ENCODE measurements at regions not wholly inside any gene's neighbourhood (a gene's known extent, or its start where the extent isn't known, plus 50 kb on each side); places are given as distances from the start of the nearest gene placed in this dataset.

DNA sequence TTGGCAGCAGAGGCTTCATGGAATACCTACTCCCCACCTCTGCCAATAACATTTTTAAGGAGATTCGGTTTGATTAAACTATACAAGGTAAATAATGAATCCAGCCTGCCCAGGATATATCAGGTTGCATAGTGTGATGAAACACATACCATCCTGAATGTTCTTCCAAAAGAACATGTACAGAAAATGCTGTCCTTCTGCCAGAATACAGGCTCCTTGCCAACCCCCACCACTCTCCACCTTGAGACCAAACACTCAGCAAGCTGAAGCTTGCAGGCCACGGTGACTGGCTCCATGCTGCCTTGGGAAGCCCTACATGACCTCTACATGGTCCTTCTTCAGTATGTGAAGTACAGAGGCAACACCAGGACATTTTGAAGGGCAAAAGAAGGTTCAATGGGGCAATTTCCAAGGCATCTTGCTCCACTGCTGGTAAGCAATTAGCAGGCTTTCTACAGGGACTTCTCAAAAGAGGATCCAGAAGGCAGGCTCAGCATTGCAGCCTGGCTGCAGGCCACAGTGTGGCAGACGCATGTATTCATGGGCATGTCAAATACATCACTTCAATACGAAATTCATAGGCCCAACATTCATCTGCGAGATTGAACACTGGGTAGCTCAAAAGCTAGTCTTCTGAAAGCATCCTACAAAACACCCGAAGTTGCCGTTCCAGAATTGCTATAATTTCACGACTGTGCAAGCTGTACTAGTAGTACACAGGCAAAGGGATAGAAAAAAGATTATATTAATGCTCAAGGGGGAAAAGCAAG lies 62.4 kb upstream of the SERP2 start:
- TF ChIP-seq, protein P1, sequence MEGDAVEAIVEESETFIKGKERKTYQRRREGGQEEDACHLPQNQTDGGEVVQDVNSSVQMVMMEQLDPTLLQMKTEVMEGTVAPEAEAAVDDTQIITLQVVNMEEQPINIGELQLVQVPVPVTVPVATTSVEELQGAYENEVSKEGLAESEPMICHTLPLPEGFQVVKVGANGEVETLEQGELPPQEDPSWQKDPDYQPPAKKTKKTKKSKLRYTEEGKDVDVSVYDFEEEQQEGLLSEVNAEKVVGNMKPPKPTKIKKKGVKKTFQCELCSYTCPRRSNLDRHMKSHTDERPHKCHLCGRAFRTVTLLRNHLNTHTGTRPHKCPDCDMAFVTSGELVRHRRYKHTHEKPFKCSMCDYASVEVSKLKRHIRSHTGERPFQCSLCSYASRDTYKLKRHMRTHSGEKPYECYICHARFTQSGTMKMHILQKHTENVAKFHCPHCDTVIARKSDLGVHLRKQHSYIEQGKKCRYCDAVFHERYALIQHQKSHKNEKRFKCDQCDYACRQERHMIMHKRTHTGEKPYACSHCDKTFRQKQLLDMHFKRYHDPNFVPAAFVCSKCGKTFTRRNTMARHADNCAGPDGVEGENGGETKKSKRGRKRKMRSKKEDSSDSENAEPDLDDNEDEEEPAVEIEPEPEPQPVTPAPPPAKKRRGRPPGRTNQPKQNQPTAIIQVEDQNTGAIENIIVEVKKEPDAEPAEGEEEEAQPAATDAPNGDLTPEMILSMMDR (conservative IDR thresholded peaks at IDR 0.05; ENCODE audit: low read length): no peak
- TF ChIP-seq EZH2phosphoT487 (IDR thresholded peaks at IDR 0.05; ENCODE audit: borderline replicate concordance, low read depth, low read length): no peak

All from OCI-LY7 (cell line).